ENCODE measurements at regions not wholly inside any gene's neighbourhood (a gene's known extent, or its start where the extent isn't known, plus 50 kb on each side); places are given as distances from the start of the nearest gene placed in this dataset.
"Not testable (repeated sequence)": the region's sequence is repeated elsewhere in the genome, so short reads cannot be mapped to it uniquely, and the experiment has no call there.

DNA sequence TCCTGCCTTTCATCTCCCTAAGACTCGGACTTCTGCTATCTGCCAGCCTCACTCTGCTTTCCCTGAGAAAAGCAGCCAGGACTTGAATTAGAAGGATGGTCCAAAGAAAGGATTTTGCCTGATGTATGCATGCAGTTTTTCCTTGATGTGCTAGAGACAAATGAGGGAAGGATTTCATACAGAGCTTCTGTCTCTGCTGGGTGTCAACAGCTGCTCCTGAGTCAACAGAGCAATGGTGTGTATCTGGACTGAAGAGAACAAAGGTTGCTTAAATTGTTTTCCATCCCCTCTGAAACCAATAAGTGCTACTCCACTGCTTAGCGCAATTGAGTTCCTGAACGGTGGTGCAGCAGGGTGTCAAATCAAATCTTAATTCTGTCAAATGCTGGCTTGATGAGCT is 680.6 kb upstream of the C16orf82 start:
- DNase-seq (ENCODE audit: low read depth in 2 of 2, low spot score in 1 of 2): no peak

GRCh38 chr16:26391833-26392232 is 674.9 kb upstream of the C16orf82 start:
- DNase-seq (ENCODE audit: low read depth in 2 of 2, low spot score in 1 of 2): no peak

DNA sequence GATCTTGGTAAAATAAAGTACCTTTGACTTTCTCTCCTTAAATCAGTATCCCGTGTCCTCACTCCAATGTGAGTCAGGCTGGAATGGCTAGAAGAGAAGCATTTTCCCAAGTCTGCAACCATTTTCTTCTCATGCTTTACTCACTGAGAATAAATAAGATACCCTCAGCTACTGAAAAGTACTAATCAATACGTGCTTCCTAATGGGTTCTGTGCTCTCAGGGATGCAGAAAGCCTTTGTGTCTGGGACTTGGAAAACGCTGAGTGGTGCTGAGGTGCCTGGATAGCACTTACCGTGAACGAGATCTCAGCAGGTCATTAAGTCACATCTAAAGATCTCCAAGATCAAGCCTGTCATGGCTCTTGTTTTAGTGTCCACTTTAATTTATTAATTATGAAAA is 672.3 kb upstream of the C16orf82 start:
- DNase-seq (ENCODE audit: low read depth in 2 of 2, low spot score in 1 of 2): no peak

DNA sequence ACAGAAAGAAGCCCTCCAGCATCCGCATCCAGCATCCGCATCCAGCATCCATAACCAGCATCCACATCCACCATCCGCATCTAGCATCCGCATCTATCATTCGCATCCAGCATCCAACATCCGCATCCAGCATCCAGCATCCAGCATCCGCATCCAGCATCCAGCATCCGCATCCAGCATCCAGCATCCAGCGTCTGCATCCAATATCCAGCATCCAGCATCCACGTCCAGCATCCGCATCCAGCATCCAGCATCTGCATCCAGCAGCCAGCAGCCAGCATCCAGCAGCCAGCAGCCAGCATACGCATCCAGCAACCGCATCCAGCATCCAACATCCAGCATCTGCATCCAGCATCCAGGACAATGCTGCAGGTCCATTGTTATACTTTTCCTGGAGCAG is 671.0 kb upstream of the C16orf82 start:
- DNase-seq (ENCODE audit: low read depth in 2 of 2, low spot score in 1 of 2): no peak

GRCh38 chr16:26396511-26397235 is 670.1 kb upstream of the C16orf82 start:
- DNase-seq (ENCODE audit: low read depth in 2 of 2, low spot score in 1 of 2): no peak

- DNase-seq (ENCODE audit: low read depth in 2 of 2, low spot score in 1 of 2): no peak
Measured at GRCh38 chr16:26413780-26414179, 652.9 kb upstream of the C16orf82 start.

DNA sequence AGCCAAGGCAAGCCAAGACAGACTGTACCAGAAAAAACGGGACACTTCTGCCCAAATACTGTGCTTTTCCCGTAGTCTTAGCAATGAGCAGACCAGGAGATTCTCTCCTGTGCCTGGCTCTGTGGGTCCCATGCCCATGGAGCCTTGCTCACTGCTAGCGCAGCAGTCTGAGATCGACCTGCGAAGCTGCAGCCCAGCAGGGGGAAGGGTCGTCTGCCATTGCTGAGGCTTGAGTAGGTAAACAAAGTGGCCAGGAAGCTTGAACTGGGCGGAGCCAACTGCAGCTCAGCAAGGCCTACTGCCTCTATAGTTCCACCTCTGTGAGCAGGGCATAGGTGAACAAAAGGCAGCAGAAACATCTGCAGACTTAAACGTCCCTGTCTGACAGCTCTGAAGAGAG is 647.3 kb upstream of the C16orf82 start:
- not testable (repeated sequence) for DNase-seq (ENCODE audit: low read depth in 2 of 2, low spot score in 1 of 2)

DNA sequence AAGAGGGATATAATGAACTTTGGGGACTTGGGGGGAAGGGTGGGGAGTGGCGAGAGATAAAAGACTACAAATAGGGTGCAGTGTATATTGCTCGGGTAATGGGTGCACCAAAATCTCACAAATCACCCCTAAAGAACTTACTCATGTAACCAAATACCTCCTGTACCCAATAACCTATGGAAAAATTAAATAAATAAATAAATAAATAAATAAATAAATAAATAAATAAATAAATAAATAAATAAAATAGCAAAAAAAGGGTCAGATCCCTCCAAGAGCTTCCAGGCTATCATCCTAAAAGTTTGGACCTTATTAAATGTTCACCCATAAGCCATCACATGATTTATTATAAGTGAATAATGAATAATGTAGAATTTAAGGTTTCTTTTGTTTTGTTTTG is 636.1 kb upstream of the C16orf82 start:
- DNase-seq (ENCODE audit: low read depth in 2 of 2, low spot score in 1 of 2): no peak

DNA sequence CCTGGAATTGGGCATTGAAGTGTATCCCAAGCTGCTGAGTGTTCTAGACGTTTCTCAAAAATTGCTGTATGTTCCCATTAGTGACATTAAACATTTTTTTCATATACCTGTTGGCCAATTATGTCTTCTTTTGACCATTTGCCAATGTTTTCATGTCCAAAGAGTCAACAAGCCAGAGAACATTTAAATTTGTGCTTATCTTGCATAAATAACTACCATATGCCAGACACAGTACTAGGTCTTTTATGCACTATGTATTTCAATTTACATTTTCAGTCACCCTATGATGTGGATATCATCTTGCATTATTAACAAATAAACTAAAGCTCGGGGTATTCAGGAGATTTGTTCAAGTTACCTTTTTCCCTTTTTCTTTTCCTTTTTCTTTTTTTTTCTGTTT is 632.9 kb upstream of the C16orf82 start:
- DNase-seq (ENCODE audit: low read depth in 2 of 2, low spot score in 1 of 2): no peak

- DNase-seq (ENCODE audit: low read depth in 2 of 2, low spot score in 1 of 2): no peak
Measured at GRCh38 chr16:26441178-26441577, 625.5 kb upstream of the C16orf82 start.

- DNase-seq (ENCODE audit: low read depth in 2 of 2, low spot score in 1 of 2): no peak
Measured at GRCh38 chr16:26442321-26442720, 624.4 kb upstream of the C16orf82 start.

GRCh38 chr16:26447570-26447969 is 619.2 kb upstream of the C16orf82 start:
- no peak for DNase-seq (ENCODE audit: low read depth in 2 of 2, low spot score in 1 of 2)

GRCh38 chr16:26453215-26453614 is 613.5 kb upstream of the C16orf82 start:
- DNase-seq (ENCODE audit: low read depth in 2 of 2, low spot score in 1 of 2): no peak

- DNase-seq (ENCODE audit: low read depth in 2 of 2, low spot score in 1 of 2): no peak
Measured at GRCh38 chr16:26454102-26454501, 612.6 kb upstream of the C16orf82 start.

DNA sequence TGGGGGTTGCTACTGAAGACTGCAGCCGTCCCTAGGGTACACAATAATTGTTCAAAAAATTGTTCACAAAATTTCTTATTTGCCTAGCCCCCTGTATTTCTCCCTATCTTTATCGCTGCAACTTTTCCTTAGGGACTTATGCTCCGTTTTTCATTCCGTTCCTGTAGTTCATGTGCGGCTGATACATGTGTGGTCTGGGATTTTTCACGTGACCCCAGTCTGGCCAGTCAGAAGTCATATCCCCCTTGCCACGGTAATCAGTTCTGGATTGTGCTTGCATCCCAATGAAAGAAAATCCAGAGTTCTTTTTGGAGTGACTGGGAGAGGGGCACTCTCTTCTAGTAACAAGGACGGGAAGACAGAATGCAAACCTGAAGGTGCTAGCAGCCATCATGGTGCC is 610.7 kb upstream of the C16orf82 start:
- no peak for DNase-seq (ENCODE audit: low read depth in 2 of 2, low spot score in 1 of 2)

DNA sequence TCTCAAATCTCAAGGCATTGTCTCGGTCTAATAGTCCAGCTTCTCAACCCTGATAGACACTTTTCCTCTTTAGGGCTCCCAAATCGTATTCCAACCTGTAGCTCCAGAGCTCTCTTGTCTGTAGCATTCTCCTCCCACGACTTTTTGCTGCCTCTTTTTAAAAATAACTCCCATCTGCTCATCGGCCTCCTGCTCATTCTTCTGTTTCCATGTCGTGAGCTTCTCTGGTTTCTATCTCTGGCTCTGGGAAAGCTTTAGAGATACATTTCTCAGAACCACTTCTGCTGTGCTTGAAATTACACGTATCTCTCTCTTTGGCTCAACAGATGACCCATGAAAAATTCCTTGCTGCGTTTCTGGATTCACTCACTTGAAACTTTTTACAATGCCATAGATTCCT is 609.6 kb upstream of the C16orf82 start:
- DNase-seq (ENCODE audit: low read depth in 2 of 2, low spot score in 1 of 2): no peak

GRCh38 chr16:26457882-26458281 is 608.8 kb upstream of the C16orf82 start:
- no peak for DNase-seq (ENCODE audit: low read depth in 2 of 2, low spot score in 1 of 2)

- DNase-seq (ENCODE audit: low read depth in 2 of 2, low spot score in 1 of 2): no peak
Measured at GRCh38 chr16:26464576-26465266, 602.0 kb upstream of the C16orf82 start.

DNA sequence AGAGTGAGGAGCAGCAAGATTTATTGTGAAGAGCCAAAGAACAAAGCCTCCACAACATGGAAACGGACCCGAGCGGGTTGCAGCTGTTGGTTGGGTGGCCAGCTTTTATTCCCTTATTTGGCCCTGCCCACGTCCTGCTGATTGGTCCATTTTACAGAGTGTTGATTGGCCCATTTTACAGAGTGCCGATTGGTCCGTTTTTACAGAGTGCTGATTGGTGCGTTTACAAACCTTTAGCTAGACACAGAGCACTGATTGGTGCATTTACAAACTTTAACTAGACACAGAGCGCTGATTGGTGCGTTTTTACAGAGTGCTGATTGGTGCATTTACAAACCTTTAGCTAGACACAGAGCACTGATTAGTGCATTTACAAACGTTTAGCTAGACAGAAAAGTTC is 592.3 kb upstream of the C16orf82 start:
- DNase-seq (ENCODE audit: low read depth in 2 of 2, low spot score in 1 of 2): not testable (repeated sequence)

DNA sequence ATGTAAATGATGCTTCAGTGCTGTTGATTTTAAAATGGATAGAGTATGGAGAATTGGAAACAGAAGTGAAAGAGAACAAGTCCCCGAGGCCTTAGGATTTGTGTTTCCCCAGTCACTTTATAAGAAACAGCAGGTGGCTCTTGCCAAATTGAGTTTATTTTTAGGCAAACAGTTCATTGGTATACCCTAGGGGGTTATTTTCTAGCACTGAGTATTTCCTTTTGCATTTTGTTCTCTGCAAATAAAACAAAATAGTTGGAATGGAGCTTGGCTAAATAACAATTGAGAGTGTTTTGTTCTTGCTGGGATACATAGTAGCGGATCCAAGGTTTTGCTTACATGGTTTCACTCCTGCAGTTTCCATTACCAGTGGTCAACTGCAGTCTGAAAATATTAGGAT is 591.1 kb upstream of the C16orf82 start:
- no peak for DNase-seq (ENCODE audit: low read depth in 2 of 2, low spot score in 1 of 2)

- DNase-seq (ENCODE audit: low read depth in 2 of 2, low spot score in 1 of 2): no peak
Measured at GRCh38 chr16:26491101-26491670, 575.5 kb upstream of the C16orf82 start.

DNA sequence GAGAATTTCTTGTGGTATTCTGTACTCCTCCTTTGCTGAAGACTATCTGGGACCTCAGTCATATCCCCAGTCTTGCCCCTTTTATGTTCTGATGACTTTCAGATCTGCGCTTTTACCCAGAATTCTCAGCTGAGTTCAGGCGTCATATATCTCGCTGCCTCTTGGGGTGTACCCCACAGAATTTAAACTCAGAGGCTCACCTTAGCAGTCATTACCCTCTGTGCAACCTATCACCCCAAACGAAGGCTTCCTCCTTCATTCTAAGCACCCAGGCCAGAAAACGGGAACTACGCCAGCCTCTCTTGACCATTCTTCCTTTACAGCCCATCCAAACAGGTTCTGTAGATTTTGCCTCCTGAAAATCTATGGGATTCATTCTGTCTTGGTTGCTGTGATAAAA is 574.8 kb upstream of the C16orf82 start:
- no peak for DNase-seq (ENCODE audit: low read depth in 2 of 2, low spot score in 1 of 2)

GRCh38 chr16:26493751-26494150 is 573.0 kb upstream of the C16orf82 start:
- no peak for DNase-seq (ENCODE audit: low read depth in 2 of 2, low spot score in 1 of 2)
